OCI-LY1 (cell line): ENCODE measurements at regions not wholly inside any gene's neighbourhood (a gene's known extent, or its start where the extent isn't known, plus 50 kb on each side); places are given as distances from the start of the nearest gene placed in this dataset.

ENCODE experiments used
- CTCF ChIP-seq: fragments of 200-600 bp; sonication (generic), shearing (Covaris generic); IDR thresholded peaks from 2 replicates; pipeline ENCODE4 v1.5.1; 2017; ENCODE audit warnings: mild to moderate bottlenecking, antibody characterized with exemption, low read length, moderate library complexity, mixed read lengths
- EZH2 ChIP-seq: fragments of 200-600 bp; sonication (generic), shearing (Covaris generic); IDR thresholded peaks from 2 replicates; pipeline ENCODE4 v1.8.0; 2017; ENCODE audit warnings: borderline replicate concordance, mixed run types, mild to moderate bottlenecking, antibody characterized with exemption, low read length, moderate library complexity, mixed read lengths

DNA sequence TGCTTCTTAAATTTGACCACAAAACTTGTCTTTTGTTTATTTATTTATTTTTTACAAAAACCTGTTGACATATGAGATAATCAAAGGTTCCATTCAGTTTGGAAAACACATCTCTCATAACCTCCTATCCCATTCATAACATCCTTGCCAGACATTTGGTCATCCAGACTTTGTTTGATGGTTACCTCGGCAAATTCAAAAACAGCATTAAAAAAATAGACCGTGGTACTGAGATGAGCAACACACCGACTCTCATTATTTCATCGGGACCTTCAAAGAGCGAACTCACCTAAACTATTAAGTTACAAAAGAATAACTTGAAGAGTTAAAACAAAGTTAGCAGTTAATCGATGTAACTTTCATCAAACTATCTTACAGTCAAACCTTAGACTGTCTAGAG, 85.8 kb upstream of the RPS6KA3 start:
- TF ChIP-seq CTCF (no peak), EZH2 (no peak)
